Left lung (tissue), 4 donors: ENCODE measurements at regions not wholly inside any gene's neighbourhood (a gene's known extent, or its start where the extent isn't known, plus 50 kb on each side); places are given as distances from the start of the nearest gene placed in this dataset.

Source experiments
- ATAC-seq: fragments of 200-7000 bp; cut with Tn5 transposase; one replicate; pipeline ENCODE4 v1.9.1; 2020; ENCODE audit warnings: moderate library complexity
- DNase-seq, 4 donors: peaks; one replicate each; pipeline ENCODE4 v3.0.0-alpha.2; 2013 to 2020
- H3K27ac ChIP-seq, 2 donors: fragments of 200-600 bp; sonication (generic) in 1 of 2; one replicate each; pipeline versions ENCODE4 v1.5.0 to v1.8.0; 2020 to 2021
- H3K27me3 ChIP-seq, 2 donors: fragments of 200-600 bp; sonication (generic) in 1 of 2; one replicate each; pipeline versions ENCODE4 v1.5.0 to v1.8.0; 2020 to 2021
- H3K36me3 ChIP-seq, 2 donors: fragments of 200-600 bp; sonication (generic) in 1 of 2; one replicate each; pipeline versions ENCODE4 v1.5.0 to v1.8.0; 2020 to 2021
- H3K4me1 ChIP-seq, 2 donors: fragments of 200-600 bp; one replicate each; pipeline ENCODE4 v1.8.0; 2021
- H3K4me3 ChIP-seq, 2 donors: fragments of 200-600 bp; sonication (generic) in 1 of 2; one replicate each; pipeline versions ENCODE4 v1.5.0 to v1.8.0; 2020 to 2021; ENCODE audit warnings: mild to moderate bottlenecking in 1 of 2
- H3K9me3 ChIP-seq, 2 donors: fragments of 200-600 bp; sonication (generic) in 1 of 2; one replicate each; pipeline versions ENCODE4 v1.5.0 to v1.8.0; 2020 to 2021
- CTCF ChIP-seq, 2 donors: fragments of 200-600 bp; sonication (generic) in 1 of 2; IDR thresholded peaks; one replicate each; pipeline versions ENCODE4 v1.5.0 to v1.8.0; 2021; ENCODE audit warnings: antibody characterized with exemption in 2 of 2
- intact Hi-C, 2 donors: fragments of 100-400 bp; cut with DNase I; formaldehyde crosslinking; loops; one replicate each; pipeline versions ENCODE4 v1.11.2 to v1.14.2; 2022
- donor health status: DM: no; HTN: yes; CAD: no.
- donor health status: DM: no; HTN: no; CAD: no.

GRCh38 chr4:123866796-123867195 lies 470.2 kb downstream of the SPRY1 start:
- ATAC-seq: no peak
- H3K9me3 ChIP-seq: peaks cover 0 to 5% of the 10 kb centered on the region in 2 donors
- H3K36me3 ChIP-seq: no peaks in the 10 kb centered on the region
- H3K4me1 ChIP-seq: no peaks in the 10 kb centered on the region
- no peak for DNase-seq
- H3K27ac ChIP-seq: no peak overlapping the region
- H3K4me3 ChIP-seq: no peak overlapping the region
- intact Hi-C loops: no loop called here
- no peak for TF ChIP-seq CTCF (IDR thresholded peaks at IDR 0.05)
- H3K27me3 ChIP-seq: no peaks in the 10 kb centered on the region

- H3K36me3 ChIP-seq: no peaks in the 10 kb centered on the region
- no peak for TF ChIP-seq CTCF (IDR thresholded peaks at IDR 0.05)
- ATAC-seq (no peak), DNase-seq (no peak)
- H3K4me1 ChIP-seq: no peaks in the 10 kb centered on the region
- peaks cover 0 to 5% of the 10 kb centered on the region in 2 donors for H3K9me3 ChIP-seq
- no peak overlapping the region for H3K4me3 ChIP-seq
- intact Hi-C loops: no loop called here
- no peaks in the 10 kb centered on the region for H3K27me3 ChIP-seq
- no peak overlapping the region for H3K27ac ChIP-seq
Observed at GRCh38 chr4:123867910-123868587, 471.5 kb downstream of the SPRY1 start.

GRCh38 chr4:123869286-123870215 lies 473.0 kb downstream of the SPRY1 start:
- peak overlapping the region in 1 of 2 donors; percentile 16 for H3K27ac ChIP-seq

GRCh38 chr4:123870216-123870876 lies 473.8 kb downstream of the SPRY1 start:
- H3K36me3 ChIP-seq: no peaks in the 10 kb centered on the region
- no peak overlapping the region for H3K4me3 ChIP-seq
- H3K27ac ChIP-seq: peak overlapping the region in 1 of 2 donors; percentile 16
- intact Hi-C loops: no loop called here
- H3K9me3 ChIP-seq: peaks cover 0 to 5% of the 10 kb centered on the region in 2 donors
- no peak for TF ChIP-seq CTCF (IDR thresholded peaks at IDR 0.05)
- H3K4me1 ChIP-seq: no peaks in the 10 kb centered on the region
- no peaks in the 10 kb centered on the region for H3K27me3 ChIP-seq
- no peak for ATAC-seq
- no peak for DNase-seq

More at GRCh38 chr4:123869286-123870215, 473.0 kb downstream of the SPRY1 start:
- intact Hi-C loops: no loop called here
- Histone ChIP-seq H3K9me3 (peaks cover 0 to 5% of the 10 kb centered on the region in 2 donors), H3K27me3 (no peaks in the 10 kb centered on the region), H3K4me1 (no peaks in the 10 kb centered on the region), H3K36me3 (no peaks in the 10 kb centered on the region), H3K4me3 (no peak overlapping the region)
- TF ChIP-seq CTCF (IDR thresholded peaks at IDR 0.05): no peak
- DNase-seq (no peak), ATAC-seq (peak; percentile 18)

GRCh38 chr4:123871341-123871740 lies 474.7 kb downstream of the SPRY1 start:
- DNase-seq (no peak), ATAC-seq (peak; percentile 21)
- no peak for TF ChIP-seq CTCF (IDR thresholded peaks at IDR 0.05)
- H3K9me3 ChIP-seq: peaks cover 0 to 5% of the 10 kb centered on the region in 2 donors
- no peak overlapping the region for H3K4me3 ChIP-seq
- intact Hi-C loops: no loop called here
- no peaks in the 10 kb centered on the region for H3K36me3 ChIP-seq
- H3K4me1 ChIP-seq: no peaks in the 10 kb centered on the region
- no peak overlapping the region for H3K27ac ChIP-seq
- H3K27me3 ChIP-seq: no peaks in the 10 kb centered on the region
